ENCODE measurements at regions not wholly inside any gene's neighbourhood (a gene's known extent, or its start where the extent isn't known, plus 50 kb on each side); places are given as distances from the start of the nearest gene placed in this dataset.

DNA sequence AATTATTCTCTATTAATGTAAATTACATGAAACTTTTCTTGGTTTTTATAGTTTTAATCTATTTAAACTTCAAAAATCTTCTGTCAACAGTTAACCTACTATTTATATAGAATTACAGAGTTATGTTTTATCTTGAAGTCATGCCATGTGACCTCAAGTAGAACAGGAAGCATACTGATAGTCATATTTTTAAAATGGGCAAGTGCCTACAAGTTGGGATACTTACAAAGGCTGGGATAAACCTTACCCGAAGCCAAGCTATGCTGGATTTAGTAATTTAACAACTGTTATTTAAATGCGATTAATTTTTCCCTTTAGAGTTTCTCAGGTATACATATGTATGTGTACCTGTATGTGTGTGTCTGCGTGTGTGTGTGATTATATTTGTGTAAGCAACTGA lies 266.9 kb downstream of the RASSF9 start:
- no peak for FAIRE-seq
- 94% methylated on average over 3 of the region's 3 CpGs; no CpG with 5 or more reads in 1 of the 2 experiments for WGBS, 2 experiments (ENCODE audit: extremely low coverage in 1 of 2, insufficient coverage in 1 of 2, insufficient read length in 1 of 2, insufficient replicate concordance in 2 of 2, low coverage in 1 of 2, low lambda C conversion rate in 2 of 2, missing lambda C conversion rate in 1 of 2)
- POLR2A ChIA-PET (ENCODE audit: partially characterized antibody): no interaction called here
- no peak for TF ChIP-seq SRF (IDR thresholded peaks at IDR 0.05; ENCODE audit: low read depth, low read length)
- TF ChIP-seq KDM1A (IDR thresholded peaks at IDR 0.05; ENCODE audit: borderline replicate concordance, low read length): no peak
- TF ChIP-seq JUN (IDR thresholded peaks at IDR 0.05; ENCODE audit: low read depth, low read length): no peak
- no peak for TF ChIP-seq MAFK (IDR thresholded peaks at IDR 0.05; ENCODE audit: low read depth, low read length)

More for the DNA sequence above, 266.9 kb downstream of the RASSF9 start:
- Histone ChIP-seq H4K5ac (ENCODE audit: insufficient read length, low read depth, low read length) (no peak overlapping the region), H3K23me2 (ENCODE audit: low read depth, low read length) (no peaks in the 10 kb centered on the region), H4K20me1 (replicated peaks in 1 of 2; ENCODE audit: control insufficient read depth in 1 of 2, insufficient read depth in 2 of 2, low read length in 2 of 2) (no peaks in the 10 kb centered on the region), H2BK12ac (ENCODE audit: low read depth, low read length) (no peak overlapping the region), H3K4me2 (ENCODE audit: insufficient read depth in 1 of 2, low read depth in 2 of 2, low read length in 2 of 2) (no peak overlapping the region), H3K4ac (replicated peaks; ENCODE audit: insufficient read length, low read depth, low read length) (no peak overlapping the region), H3K27ac (ENCODE audit: low read depth, low read length) (no peak overlapping the region), H4K8ac (ENCODE audit: extremely low read depth, insufficient read depth, low read length) (no peak overlapping the region), H4K91ac (replicated peaks; ENCODE audit: insufficient read length, low read length) (no peak overlapping the region), H3K9me3 (ENCODE audit: insufficient read depth in 2 of 2, low read depth in 1 of 2, low read length in 1 of 2) (no peaks in the 10 kb centered on the region), H3K14ac (ENCODE audit: insufficient read length) (no peak overlapping the region), H3K79me2 (ENCODE audit: control insufficient read depth in 1 of 2, insufficient read depth in 2 of 2, low read length in 2 of 2) (no peaks in the 10 kb centered on the region), H3K4me3 (ENCODE audit: extremely low read depth in 1 of 4, insufficient read depth in 2 of 4, low read depth in 3 of 4, low read length in 4 of 4) (no peak overlapping the region), H2BK120ac (replicated peaks; ENCODE audit: low read depth, low read length) (no peak overlapping the region), H2AFZ (ENCODE audit: low read length) (no peak overlapping the region), H3K79me1 (ENCODE audit: low read depth, low read length) (no peaks in the 10 kb centered on the region), H2BK5ac (ENCODE audit: low read depth, low read length) (no peak overlapping the region), H2BK20ac (ENCODE audit: low read length) (no peak overlapping the region), H3K4me1 (replicated peaks in 1 of 4; ENCODE audit: control insufficient read depth in 3 of 4, insufficient read depth in 4 of 4, low read length in 3 of 4) (no peaks in the 10 kb centered on the region), H3K23ac (ENCODE audit: insufficient read length) (no peak overlapping the region), H3K9ac (replicated peaks in 1 of 4; ENCODE audit: extremely low read depth in 1 of 4, low read depth in 3 of 4, low read length in 3 of 4) (no peak overlapping the region), H2AK5ac (ENCODE audit: low read depth, low read length) (no peak overlapping the region), H3K18ac (ENCODE audit: extremely low read depth, low read length) (no peak overlapping the region), H3K56ac (replicated peaks; ENCODE audit: insufficient read length, low read depth, low read length) (no peak overlapping the region), H3K27me3 (replicated peaks in 1 of 4; ENCODE audit: control insufficient read depth in 3 of 4, extremely low read depth in 1 of 4, insufficient read depth in 3 of 4, low read length in 3 of 4) (no peaks in the 10 kb centered on the region), H3K36me3 (ENCODE audit: control insufficient read depth in 2 of 4, insufficient read depth in 4 of 4, low read length in 3 of 4) (no peaks in the 10 kb centered on the region), H2BK15ac (ENCODE audit: low read length) (no peak overlapping the region)
- CTCF ChIA-PET (ENCODE audit: partially characterized antibody): interaction anchor here (0.7 to 3.6 kb wide), 2 partner anchors 92 to 298 kb away, joined by 3 to 22 read pairs; no protein-coding TSS in a partner anchor
- DNase-seq (ENCODE audit: low read depth in 1 of 2, low spot score in 2 of 2): no peak
